K562 (cell line): ENCODE measurements at regions not wholly inside any gene's neighbourhood (a gene's known extent, or its start where the extent isn't known, plus 50 kb on each side); places are given as distances from the start of the nearest gene placed in this dataset.

Experiments used
- ATAC-seq: fragments of 200-7000 bp; cut with Tn5 transposase; 3 replicates; pipeline ENCODE4 v1.9.1; 2020; ENCODE audit warnings: moderate library complexity
- BruUV-seq: library from RNA; stranded (reverse); fragments of 400-500 nt; replicated peaks from 2 replicates; lab custom pipeline; 2021; lab: Mats Ljungman, UMichigan
- CTCF ChIA-PET: fragments of 300-600 bp; formaldehyde crosslinking; extraction: SDS; loops from one replicate; lab custom pipeline; 2021; ENCODE audit warnings: low intra/inter-chr PET ratio; lab: Yijun Ruan, JAX
- POLR2A ChIA-PET: fragments of 300-600, 350-650 bp; sonication (Branson Sonifier 250); formaldehyde crosslinking; extraction: SDS; loops from one replicate; lab custom pipeline; 2021; ENCODE audit warnings: antibody characterized with exemption, inconsistent platforms; lab: Yijun Ruan, JAX
- DNase-seq, 4 experiments: peaks; one replicate each; pipeline versions ENCODE4 v3.0.0 to v3.0.0-alpha.2; 2011 to 2018; ENCODE audit warnings: low spot score in 3 of 4, mixed read lengths in 3 of 4; ENCODE audit errors: extremely low read depth in 1 of 4
- FAIRE-seq: peaks from 2 replicates; lab custom pipeline; 2011; peaks lifted over from hg19 to GRCh38; lab: Jason Lieb, UNC
- H2AFZ ChIP-seq: 2 replicates; pipeline ENCODE4 v1.6.0; 2011; ENCODE audit warnings: low read depth, low read length, control low read depth, inconsistent platforms
- H3K27ac ChIP-seq: fragments of 200-600 bp; 3 replicates; pipeline ENCODE4 v1.8.0; 2011; ENCODE audit warnings: low read depth, mild to moderate bottlenecking, control low read depth, inconsistent platforms, low read length, moderate library complexity, mixed read lengths; ENCODE audit errors: extremely low read depth
- H3K27me3 ChIP-seq, 2 experiments: fragments of 300-600 bp in 1 of 2; 2 replicates in 1 of 2; 3 replicates in 1 of 2; pipeline versions ENCODE4 v1.6.0 to v1.8.0; 2011; ENCODE audit warnings: inconsistent platforms in 2 of 2, low read length in 2 of 2, mild to moderate bottlenecking in 1 of 2, mixed read lengths in 1 of 2, moderate library complexity in 1 of 2; ENCODE audit not compliant: control insufficient read depth in 2 of 2, insufficient read depth in 2 of 2
- H3K36me3 ChIP-seq: fragments of 300-600 bp; 3 replicates; pipeline ENCODE4 v1.8.0; 2011; ENCODE audit warnings: mild to moderate bottlenecking, low read length, inconsistent platforms; ENCODE audit not compliant: control insufficient read depth, insufficient read depth
- H3K4me1 ChIP-seq, 2 experiments: fragments of 200-600 bp in 1 of 2; replicated peaks in 1 of 2; 2 replicates in 1 of 2; 3 replicates in 1 of 2; pipeline versions ENCODE4 v1.5.1 to v1.8.0; 2011; ENCODE audit warnings: inconsistent platforms in 2 of 2, low read length in 2 of 2, mild to moderate bottlenecking in 1 of 2, mixed read lengths in 1 of 2, moderate library complexity in 1 of 2; ENCODE audit not compliant: control insufficient read depth in 2 of 2, insufficient read depth in 2 of 2
- H3K4me2 ChIP-seq: 2 replicates; pipeline ENCODE4 v1.6.1; 2011; ENCODE audit warnings: low read length, control low read depth, inconsistent platforms, mixed read lengths; ENCODE audit not compliant: insufficient read depth
- H3K4me3 ChIP-seq: fragments of 200-600 bp; sonication (generic), shearing (Covaris generic); 2 replicates; pipeline ENCODE4 v1.5.1; 2016; ENCODE audit warnings: control low read depth, inconsistent platforms
- H3K79me2 ChIP-seq: fragments of 200-600 bp; 3 replicates; pipeline ENCODE4 v1.8.0; 2011; ENCODE audit warnings: low read length, inconsistent platforms; ENCODE audit not compliant: control insufficient read depth, insufficient read depth
- H3K9ac ChIP-seq, 2 experiments: 2 replicates each; pipeline versions ENCODE4 v1.6.0 to v1.6.1; 2011; ENCODE audit warnings: low read depth in 2 of 2, low read length in 2 of 2, control low read depth in 1 of 2, inconsistent platforms in 1 of 2, mild to moderate bottlenecking in 1 of 2, mixed read lengths in 1 of 2; ENCODE audit not compliant: insufficient read depth in 1 of 2
- H3K9me1 ChIP-seq: one replicate; pipeline ENCODE4 v1.6.0; 2011; ENCODE audit warnings: inconsistent platforms, mild to moderate bottlenecking, low read length, moderate library complexity; ENCODE audit not compliant: control insufficient read depth, insufficient read depth
- H3K9me3 ChIP-seq: replicated peaks from 2 replicates; pipeline ENCODE4 v1.5.1; 2011; ENCODE audit warnings: low read depth, low read length, inconsistent platforms; ENCODE audit not compliant: control insufficient read depth, insufficient read depth
- H4K20me1 ChIP-seq: replicated peaks from 2 replicates; pipeline ENCODE4 v1.6.1; 2011; ENCODE audit warnings: low read length, inconsistent platforms, mixed read lengths; ENCODE audit not compliant: control insufficient read depth, insufficient read depth
- ATF1 ChIP-seq, 2 experiments: fragments of 450-650 bp in 1 of 2; IDR thresholded peaks; 2 replicates each; pipeline ENCODE4 v1.6.1; 2016; ENCODE audit warnings: missing compliant biosample characterization in 1 of 2, missing genetic modification characterization in 1 of 2
- CEBPB ChIP-seq: fragments of 450-650 bp; IDR thresholded peaks from 2 replicates; pipeline ENCODE4 v1.6.1; 2016; ENCODE audit warnings: missing genetic modification characterization, missing compliant biosample characterization
- CEBPG ChIP-seq, 3 experiments: fragments of 200-800 bp in 1 of 3; sonication (Bioruptor generic) in 1 of 3; sonication (generic) in 1 of 3; formaldehyde crosslinking in 1 of 3; IDR thresholded peaks in 2 of 3; conservative IDR thresholded peaks in 1 of 3; 2 replicates each; pipeline versions ENCODE4 v1.6.1 to v1.8.0; 2016 to 2022; ENCODE audit warnings: missing compliant biosample characterization in 2 of 3, missing genetic modification characterization in 2 of 3, mild to moderate bottlenecking in 1 of 3, missing genetic modification reagents in 1 of 3
- MAFK ChIP-seq: IDR thresholded peaks from 2 replicates; pipeline ENCODE4 v1.6.1; 2011; ENCODE audit warnings: low read length, improper control_type of control experiment
- MEF2A ChIP-seq: IDR thresholded peaks from 2 replicates; pipeline ENCODE4 v1.6.1; 2011; ENCODE audit warnings: low read depth, mild to moderate bottlenecking, low read length, moderate library complexity; ENCODE audit not compliant: control insufficient read depth
- PHB2 ChIP-seq: fragments of 450-650 bp; IDR thresholded peaks from 2 replicates; pipeline ENCODE4 v1.6.1; 2017; ENCODE audit warnings: low read depth
- WGBS: fragments of 100-300 bp; shearing (Covaris generic); methylation state at CpG from one replicate; pipeline ENCODE4 v1.1.6; 2016; ENCODE audit warnings: low coverage, mixed read lengths; ENCODE audit not compliant: insufficient coverage; ENCODE audit errors: missing lambda C conversion rate; 5-methylcytosine and 5-hydroxymethylcytosine counted together
- in situ Hi-C: fragments of 300-500 bp; cut with MboI; formaldehyde crosslinking; loops from 4 replicates; pipeline ENCODE4 v1.15.0; 2018; ENCODE audit warnings: inconsistent platforms, mixed read lengths
- intact Hi-C: fragments of 100-400 bp; cut with micrococcal nuclease; formaldehyde crosslinking; loops from 2 replicates; pipeline ENCODE4 v1.14.2; 2022
- TF ChIP-seq, protein P1 (sequence below): fragments of 450-650 bp; IDR thresholded peaks from 2 replicates; pipeline ENCODE4 v1.6.1; 2016; ENCODE audit warnings: mild to moderate bottlenecking

DNA sequence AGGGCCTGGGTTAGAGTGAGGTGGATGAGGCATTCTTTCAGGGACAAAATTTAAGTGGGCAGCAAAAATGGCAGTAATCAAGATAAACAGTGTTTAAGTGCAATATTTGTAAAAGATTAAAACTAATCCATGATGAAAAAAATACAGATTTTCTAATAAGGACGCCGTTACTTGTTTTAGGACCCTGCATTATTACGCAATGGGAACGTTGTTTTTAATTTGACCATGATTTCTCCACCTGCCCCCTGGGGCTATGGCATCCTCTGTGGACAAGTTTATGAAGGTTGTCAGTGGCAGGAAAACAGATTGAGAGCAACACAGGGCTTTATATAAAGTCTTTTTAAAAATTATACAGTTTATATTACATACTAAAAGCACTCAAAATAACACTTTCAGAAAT, 380.6 kb upstream of the PHF14 start:
- H3K9me1 ChIP-seq: no peaks in the 10 kb centered on the region
- ChIA-PET POLR2A (no interaction called here), CTCF (no interaction called here)
- no peak overlapping the region for H3K27ac ChIP-seq
- in situ Hi-C loops (no loop called here), intact Hi-C loops (no loop called here)
- no peaks in the 10 kb centered on the region for H4K20me1 ChIP-seq
- no peaks in the 10 kb centered on the region for H3K36me3 ChIP-seq
- FAIRE-seq (no peak), ATAC-seq (no peak), DNase-seq (no peak)
- no TSS peak for BruUV-seq
- H3K4me3 ChIP-seq: no peak overlapping the region
- H3K4me1 ChIP-seq: no peaks in the 10 kb centered on the region
- H3K27me3 ChIP-seq: no peaks in the 10 kb centered on the region
- no peaks in the 10 kb centered on the region for H3K79me2 ChIP-seq
- H3K4me2 ChIP-seq: no peak overlapping the region
- no peak overlapping the region for H2AFZ ChIP-seq
- H3K9me3 ChIP-seq: no peaks in the 10 kb centered on the region
- 64% methylated on average over 4 of the region's 4 CpGs for WGBS
- H3K9ac ChIP-seq: no peak overlapping the region
- no peak for TF ChIP-seq PHB2
- TF ChIP-seq, protein P1, sequence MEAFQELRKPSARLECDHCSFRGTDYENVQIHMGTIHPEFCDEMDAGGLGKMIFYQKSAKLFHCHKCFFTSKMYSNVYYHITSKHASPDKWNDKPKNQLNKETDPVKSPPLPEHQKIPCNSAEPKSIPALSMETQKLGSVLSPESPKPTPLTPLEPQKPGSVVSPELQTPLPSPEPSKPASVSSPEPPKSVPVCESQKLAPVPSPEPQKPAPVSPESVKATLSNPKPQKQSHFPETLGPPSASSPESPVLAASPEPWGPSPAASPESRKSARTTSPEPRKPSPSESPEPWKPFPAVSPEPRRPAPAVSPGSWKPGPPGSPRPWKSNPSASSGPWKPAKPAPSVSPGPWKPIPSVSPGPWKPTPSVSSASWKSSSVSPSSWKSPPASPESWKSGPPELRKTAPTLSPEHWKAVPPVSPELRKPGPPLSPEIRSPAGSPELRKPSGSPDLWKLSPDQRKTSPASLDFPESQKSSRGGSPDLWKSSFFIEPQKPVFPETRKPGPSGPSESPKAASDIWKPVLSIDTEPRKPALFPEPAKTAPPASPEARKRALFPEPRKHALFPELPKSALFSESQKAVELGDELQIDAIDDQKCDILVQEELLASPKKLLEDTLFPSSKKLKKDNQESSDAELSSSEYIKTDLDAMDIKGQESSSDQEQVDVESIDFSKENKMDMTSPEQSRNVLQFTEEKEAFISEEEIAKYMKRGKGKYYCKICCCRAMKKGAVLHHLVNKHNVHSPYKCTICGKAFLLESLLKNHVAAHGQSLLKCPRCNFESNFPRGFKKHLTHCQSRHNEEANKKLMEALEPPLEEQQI: no peak
- TF ChIP-seq ATF1 (CRISPR knock-in tag; IDR thresholded peaks at IDR 0.05): no peak
- TF ChIP-seq ATF1 (tag; IDR thresholded peaks at IDR 0.05): no peak
- TF ChIP-seq CEBPG (CRISPR knock-in tag; IDR thresholded peaks at IDR 0.05): no peak
- peak in 1 of 2 experiments; percentile 89; a peak in 2 of 4 replicates for TF ChIP-seq CEBPG (tag; conservative IDR thresholded peaks at IDR 0.05 in 1 of 2, IDR thresholded peaks at IDR 0.05 in 1 of 2)
- no peak for TF ChIP-seq MAFK
- TF ChIP-seq MEF2A: no peak
- TF ChIP-seq CEBPB: peak; percentile 78
